Duodenal mucosa (tissue), 2 donors: ENCODE measurements at regions not wholly inside any gene's neighbourhood (a gene's known extent, or its start where the extent isn't known, plus 50 kb on each side); places are given as distances from the start of the nearest gene placed in this dataset.

Source experiments
- H3K27ac ChIP-seq: one replicate; pipeline ENCODE4 v1.7.0; 2013; ENCODE audit warnings: low read depth, low read length
- H3K27me3 ChIP-seq, 2 donors: one replicate each; pipeline ENCODE4 v1.7.0; 2013; ENCODE audit warnings: low read length in 2 of 2, control low read depth in 1 of 2; ENCODE audit not compliant: insufficient read depth in 2 of 2, control insufficient read depth in 1 of 2
- H3K36me3 ChIP-seq, 2 donors: one replicate each; pipeline ENCODE4 v1.7.0; 2013; ENCODE audit warnings: low read length in 2 of 2, control low read depth in 1 of 2; ENCODE audit not compliant: insufficient read depth in 2 of 2, control insufficient read depth in 1 of 2
- H3K4me1 ChIP-seq, 2 donors: one replicate each; pipeline ENCODE4 v1.7.0; 2013; ENCODE audit warnings: low read length in 2 of 2, control low read depth in 1 of 2; ENCODE audit not compliant: insufficient read depth in 2 of 2, control insufficient read depth in 1 of 2
- H3K4me3 ChIP-seq, 2 donors: one replicate each; pipeline ENCODE4 v1.7.0; 2013; ENCODE audit warnings: low read length in 2 of 2, low read depth in 1 of 2
- H3K9ac ChIP-seq, 2 donors: one replicate each; pipeline ENCODE4 v1.7.0; 2013; ENCODE audit warnings: low read length in 2 of 2, low read depth in 1 of 2
- H3K9me3 ChIP-seq, 2 donors: one replicate each; pipeline ENCODE4 v1.7.0; 2013; ENCODE audit warnings: low read length in 2 of 2, control low read depth in 1 of 2; ENCODE audit not compliant: control insufficient read depth in 1 of 2

DNA sequence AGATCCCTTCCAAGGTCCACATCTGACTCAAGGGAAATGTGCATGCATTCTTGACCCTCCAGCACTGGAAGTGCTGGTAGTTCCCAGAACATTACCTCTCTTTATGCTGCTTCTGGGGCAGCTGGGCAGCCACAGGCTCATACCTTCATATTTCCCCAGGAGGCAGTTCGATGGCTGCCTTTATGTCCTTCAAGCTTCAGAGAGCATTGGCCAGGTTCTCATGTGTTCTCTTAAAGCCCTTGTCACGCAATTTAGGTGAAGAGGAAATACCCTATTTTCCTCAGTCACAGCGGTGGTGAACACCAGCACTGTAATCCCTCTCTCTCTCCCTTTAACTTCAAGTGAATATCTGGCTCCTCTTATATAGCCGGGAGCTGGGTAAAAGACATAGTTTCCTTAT lies 134.3 kb downstream of the MID1IP1 start:
- Histone ChIP-seq H3K4me1 (no peaks in the 10 kb centered on the region), H3K36me3 (no peaks in the 10 kb centered on the region), H3K4me3 (no peak overlapping the region), H3K27ac (no peak overlapping the region), H3K9ac (no peak overlapping the region), H3K9me3 (no peaks in the 10 kb centered on the region), H3K27me3 (no peaks in the 10 kb centered on the region)

DNA sequence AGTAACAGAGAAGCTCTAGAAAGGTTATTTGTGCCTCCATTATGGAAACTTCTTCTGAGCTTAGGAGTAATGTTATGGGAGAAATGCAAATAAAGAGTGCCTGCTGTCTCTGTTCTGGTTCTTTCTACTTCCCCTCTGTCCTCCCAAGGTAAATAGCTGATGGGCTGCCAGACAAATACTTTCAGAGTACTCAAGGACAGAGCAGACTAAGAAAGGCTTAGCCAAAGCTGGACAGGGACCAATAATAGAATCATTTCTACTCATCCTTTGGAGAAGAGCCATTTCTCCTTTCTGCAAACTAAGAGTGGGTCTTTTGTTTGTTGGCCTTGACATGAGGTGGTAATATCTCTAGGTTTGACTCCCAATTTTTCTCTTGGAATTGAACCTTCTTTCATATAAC lies 136.1 kb downstream of the MID1IP1 start:
- Histone ChIP-seq H3K36me3 (no peaks in the 10 kb centered on the region), H3K4me1 (no peaks in the 10 kb centered on the region)

DNA sequence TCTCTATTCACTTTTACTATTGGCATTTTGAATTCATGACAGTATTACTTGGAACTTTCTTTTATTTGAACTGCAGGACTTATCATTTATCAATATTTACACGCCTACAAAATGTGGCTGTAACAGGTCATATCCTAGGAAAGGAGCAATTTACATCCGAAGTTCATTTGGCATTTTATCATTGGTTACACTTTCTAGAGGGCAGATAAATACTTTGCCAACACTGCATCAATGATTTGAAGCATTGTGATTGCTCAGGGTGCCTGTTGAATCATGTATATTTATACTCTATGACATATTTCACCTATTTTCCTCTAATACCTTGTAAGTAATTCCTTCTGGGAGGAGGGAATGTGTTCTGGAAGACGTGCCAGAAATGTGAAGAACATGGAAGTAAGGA lies 136.7 kb downstream of the MID1IP1 start:
- H3K27ac ChIP-seq: no peak overlapping the region
- no peaks in the 10 kb centered on the region for H3K4me1 ChIP-seq
- H3K9ac ChIP-seq: no peak overlapping the region
- H3K36me3 ChIP-seq: no peaks in the 10 kb centered on the region
- no peak overlapping the region for H3K4me3 ChIP-seq
- no peaks in the 10 kb centered on the region for H3K9me3 ChIP-seq
- H3K27me3 ChIP-seq: no peaks in the 10 kb centered on the region

More for the DNA sequence above, 136.1 kb downstream of the MID1IP1 start:
- Histone ChIP-seq H3K4me3 (no peak overlapping the region), H3K27ac (no peak overlapping the region), H3K27me3 (no peaks in the 10 kb centered on the region), H3K9ac (no peak overlapping the region), H3K9me3 (no peaks in the 10 kb centered on the region)

DNA sequence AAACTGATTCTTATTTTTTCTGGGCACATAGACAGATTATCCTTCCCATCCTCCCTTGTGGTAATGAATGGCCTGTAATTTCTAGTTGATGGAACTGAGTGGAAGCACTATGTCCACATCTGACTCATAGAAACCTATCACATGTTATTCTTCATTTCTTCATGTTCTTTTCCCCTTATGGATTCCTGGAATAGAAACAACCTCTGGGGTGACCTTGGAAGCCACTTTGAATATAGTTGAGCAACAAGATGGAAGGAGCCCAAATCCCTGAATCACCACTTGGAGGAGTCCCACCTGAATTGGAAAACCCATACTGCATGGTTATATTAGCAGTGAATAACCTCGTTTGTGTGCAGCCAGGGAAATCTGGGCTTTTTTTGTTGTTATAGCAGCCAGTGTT lies 137.8 kb downstream of the MID1IP1 start:
- no peaks in the 10 kb centered on the region for H3K36me3 ChIP-seq
- no peak overlapping the region for H3K9ac ChIP-seq
- H3K4me1 ChIP-seq: no peaks in the 10 kb centered on the region
- no peak overlapping the region for H3K4me3 ChIP-seq
- no peaks in the 10 kb centered on the region for H3K27me3 ChIP-seq
- H3K9me3 ChIP-seq: no peaks in the 10 kb centered on the region
- no peak overlapping the region for H3K27ac ChIP-seq

DNA sequence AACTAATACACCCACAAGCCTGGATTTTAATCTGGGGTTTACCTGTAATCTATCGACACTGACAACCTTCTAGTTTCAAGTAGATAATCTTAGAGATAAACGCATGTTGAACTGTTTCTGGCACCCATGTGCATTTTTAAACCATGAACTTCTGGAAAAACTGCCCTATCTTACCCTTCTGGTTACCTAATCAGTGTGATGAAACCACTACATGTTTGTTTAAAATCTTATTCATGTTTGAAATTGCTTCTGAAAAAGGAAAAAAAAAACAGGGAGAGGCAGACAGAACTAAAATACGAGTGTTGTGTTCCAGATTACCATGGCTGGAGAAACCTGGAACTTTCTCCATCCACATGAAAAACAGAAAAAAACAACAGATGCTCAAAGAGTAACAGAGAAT lies 139.3 kb downstream of the MID1IP1 start:
- Histone ChIP-seq H3K9me3 (no peaks in the 10 kb centered on the region), H3K4me3 (no peak overlapping the region), H3K4me1 (no peaks in the 10 kb centered on the region), H3K27ac (no peak overlapping the region), H3K27me3 (no peaks in the 10 kb centered on the region), H3K36me3 (no peaks in the 10 kb centered on the region), H3K9ac (no peak overlapping the region)

DNA sequence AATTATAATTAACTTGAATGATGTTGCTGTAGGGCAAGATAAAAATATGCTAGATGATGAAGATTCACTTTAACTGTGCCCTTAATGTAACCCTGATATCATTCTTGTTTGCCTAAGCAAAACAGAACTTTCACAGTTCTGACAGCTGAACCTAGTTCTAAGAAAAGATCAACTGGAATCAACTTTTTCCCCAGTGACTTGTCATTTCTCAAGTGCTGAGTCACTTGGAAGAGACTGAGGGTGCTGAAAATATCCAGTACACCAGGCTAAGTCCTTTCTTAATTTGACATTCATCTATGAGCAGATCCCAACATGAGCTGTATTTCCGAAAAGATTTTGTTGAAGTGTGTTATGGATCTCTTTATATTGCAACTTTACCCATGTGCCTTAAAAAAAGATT lies 140.4 kb downstream of the MID1IP1 start:
- H3K9me3 ChIP-seq: no peaks in the 10 kb centered on the region
- H3K27ac ChIP-seq: no peak overlapping the region
- H3K4me1 ChIP-seq: no peaks in the 10 kb centered on the region
- no peaks in the 10 kb centered on the region for H3K27me3 ChIP-seq
- no peaks in the 10 kb centered on the region for H3K36me3 ChIP-seq
- H3K9ac ChIP-seq: no peak overlapping the region
- H3K4me3 ChIP-seq: no peak overlapping the region

DNA sequence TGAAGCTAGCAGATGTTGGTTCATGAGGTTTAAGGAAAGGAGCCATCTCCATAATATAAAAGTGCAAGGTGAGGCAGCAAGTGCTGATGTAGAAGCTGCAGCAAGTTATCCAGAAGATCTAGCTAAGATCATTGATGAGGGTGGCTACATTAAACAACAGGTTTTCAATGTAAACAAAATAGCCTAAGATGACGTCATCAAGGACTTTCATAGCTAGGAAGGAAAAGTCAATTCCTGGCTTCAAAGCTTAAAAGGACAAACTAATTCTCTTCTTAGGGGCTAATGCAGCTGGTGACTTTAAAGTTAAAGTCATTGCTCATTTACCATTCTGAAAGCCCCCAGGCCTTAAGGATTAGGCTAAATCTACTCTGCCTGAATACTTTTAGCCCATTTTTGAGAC lies 141.9 kb downstream of the MID1IP1 start:
- Histone ChIP-seq H3K9ac (no peak overlapping the region), H3K27ac (no peak overlapping the region), H3K9me3 (no peaks in the 10 kb centered on the region), H3K4me3 (no peak overlapping the region), H3K4me1 (no peaks in the 10 kb centered on the region), H3K36me3 (no peaks in the 10 kb centered on the region), H3K27me3 (no peaks in the 10 kb centered on the region)

DNA sequence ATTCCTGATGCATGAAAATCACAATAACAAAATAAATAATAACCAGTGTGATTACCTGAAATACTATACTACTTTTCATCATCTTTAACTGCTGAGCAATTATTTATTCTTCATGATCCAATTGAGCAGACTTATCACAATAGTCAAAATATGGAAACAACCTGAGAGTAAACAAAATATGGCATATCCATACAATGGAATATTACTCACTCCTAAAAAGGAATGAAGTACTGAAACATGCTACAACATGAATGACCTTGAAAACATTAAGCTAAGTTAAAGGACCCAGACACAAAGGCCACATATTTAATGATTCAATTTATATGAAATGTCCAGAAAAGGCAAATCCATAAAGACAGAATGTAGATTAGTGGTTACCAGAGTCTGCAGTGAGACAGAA lies 146.8 kb downstream of the MID1IP1 start:
- H3K4me3 ChIP-seq: no peak overlapping the region
- no peak overlapping the region for H3K27ac ChIP-seq
- no peaks in the 10 kb centered on the region for H3K9me3 ChIP-seq
- H3K27me3 ChIP-seq: no peaks in the 10 kb centered on the region
- no peaks in the 10 kb centered on the region for H3K36me3 ChIP-seq
- H3K9ac ChIP-seq: no peak overlapping the region
- no peaks in the 10 kb centered on the region for H3K4me1 ChIP-seq

DNA sequence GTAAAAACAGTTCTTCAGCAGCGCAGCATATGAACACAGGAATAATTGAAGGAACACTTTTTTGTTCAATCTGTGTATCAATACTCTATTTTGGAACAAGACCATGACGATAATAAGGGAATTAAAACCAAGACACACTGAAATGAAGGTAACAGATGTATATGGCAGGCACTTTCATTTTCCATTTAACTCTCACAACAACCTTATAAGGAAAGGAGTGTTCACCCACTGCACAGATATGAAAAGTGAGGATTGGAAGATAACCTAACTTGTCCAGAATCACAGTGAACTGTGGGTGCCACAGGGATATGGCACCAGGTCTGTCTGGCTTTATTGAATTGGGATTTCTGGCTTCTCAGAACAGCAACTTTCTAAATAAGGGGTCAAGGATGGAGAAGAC lies 153.3 kb downstream of the MID1IP1 start:
- Histone ChIP-seq H3K4me1 (no peaks in the 10 kb centered on the region), H3K9ac (no peak overlapping the region), H3K27ac (no peak overlapping the region), H3K4me3 (no peak overlapping the region), H3K9me3 (no peaks in the 10 kb centered on the region), H3K36me3 (no peaks in the 10 kb centered on the region), H3K27me3 (no peaks in the 10 kb centered on the region)

DNA sequence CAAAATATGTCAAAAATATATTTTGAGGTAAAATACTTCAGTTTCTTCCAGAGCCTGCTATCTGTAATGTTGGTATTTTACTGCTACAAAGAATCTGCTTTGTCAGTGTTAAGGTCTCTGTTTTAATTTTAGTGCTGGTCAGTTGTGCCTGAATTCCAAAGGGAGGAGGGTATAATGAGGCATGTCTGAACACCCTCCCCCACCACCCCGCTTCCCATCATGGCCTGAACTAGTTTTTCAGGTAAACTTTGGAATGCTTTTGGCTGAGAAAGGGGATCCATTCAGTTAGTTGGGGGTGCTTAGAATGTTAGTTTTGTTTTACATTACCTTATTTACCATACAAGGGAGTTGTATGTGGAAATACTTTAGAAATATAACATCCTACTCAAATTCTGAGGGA lies 158.5 kb downstream of the MID1IP1 start:
- no peaks in the 10 kb centered on the region for H3K27me3 ChIP-seq
- peaks cover 0 to 7% of the 10 kb centered on the region in 2 donors for H3K9me3 ChIP-seq
- H3K27ac ChIP-seq: no peak overlapping the region
- no peak overlapping the region for H3K9ac ChIP-seq
- no peaks in the 10 kb centered on the region for H3K4me1 ChIP-seq
- H3K36me3 ChIP-seq: no peaks in the 10 kb centered on the region
- H3K4me3 ChIP-seq: no peak overlapping the region

DNA sequence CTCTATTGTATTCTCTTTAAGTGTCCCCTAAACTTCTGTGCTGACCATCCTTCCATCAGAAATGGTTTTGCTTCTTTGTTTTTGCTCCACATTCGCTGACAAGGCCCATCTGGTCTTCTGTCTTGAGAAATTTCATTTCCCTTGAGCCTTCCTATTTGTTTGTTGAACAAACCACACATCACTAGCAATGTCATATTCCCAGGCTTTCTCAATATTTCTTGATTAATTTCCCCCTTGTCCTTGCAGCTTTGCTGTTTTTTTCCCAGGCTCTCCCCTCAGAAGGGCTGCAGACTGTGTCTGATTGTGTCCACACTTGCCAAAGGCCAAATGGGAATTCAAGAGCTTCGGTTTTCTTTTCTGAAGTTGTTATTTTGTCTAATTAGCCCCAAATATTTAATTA lies 158.9 kb downstream of the MID1IP1 start:
- H3K27me3 ChIP-seq: no peaks in the 10 kb centered on the region
- H3K27ac ChIP-seq: no peak overlapping the region
- H3K4me1 ChIP-seq: no peaks in the 10 kb centered on the region

More for the DNA sequence above, 158.9 kb downstream of the MID1IP1 start:
- Histone ChIP-seq H3K36me3 (no peaks in the 10 kb centered on the region), H3K4me3 (no peak overlapping the region), H3K9ac (no peak overlapping the region), H3K9me3 (peaks cover 0 to 7% of the 10 kb centered on the region in 2 donors)
